GM21423 (cell line): ENCODE measurements at regions not wholly inside any gene's neighbourhood (a gene's known extent, or its start where the extent isn't known, plus 50 kb on each side); places are given as distances from the start of the nearest gene placed in this dataset.
"Not testable (repeated sequence)": the region's sequence is repeated elsewhere in the genome, so short reads cannot be mapped to it uniquely, and the experiment has no call there.

ENCODE experiments used
- ATAC-seq: cut with Tn5 transposase; IDR thresholded peaks from one replicate; pipeline ENCODE4 v1.9.1; 2021; ENCODE audit warnings: mild to moderate bottlenecking, moderate library complexity; ENCODE audit not compliant: unreplicated experiment

GRCh38 chr17:33959098-33959497 lies 296.0 kb upstream of the CCL2 start:
- not testable (repeated sequence) for ATAC-seq

DNA sequence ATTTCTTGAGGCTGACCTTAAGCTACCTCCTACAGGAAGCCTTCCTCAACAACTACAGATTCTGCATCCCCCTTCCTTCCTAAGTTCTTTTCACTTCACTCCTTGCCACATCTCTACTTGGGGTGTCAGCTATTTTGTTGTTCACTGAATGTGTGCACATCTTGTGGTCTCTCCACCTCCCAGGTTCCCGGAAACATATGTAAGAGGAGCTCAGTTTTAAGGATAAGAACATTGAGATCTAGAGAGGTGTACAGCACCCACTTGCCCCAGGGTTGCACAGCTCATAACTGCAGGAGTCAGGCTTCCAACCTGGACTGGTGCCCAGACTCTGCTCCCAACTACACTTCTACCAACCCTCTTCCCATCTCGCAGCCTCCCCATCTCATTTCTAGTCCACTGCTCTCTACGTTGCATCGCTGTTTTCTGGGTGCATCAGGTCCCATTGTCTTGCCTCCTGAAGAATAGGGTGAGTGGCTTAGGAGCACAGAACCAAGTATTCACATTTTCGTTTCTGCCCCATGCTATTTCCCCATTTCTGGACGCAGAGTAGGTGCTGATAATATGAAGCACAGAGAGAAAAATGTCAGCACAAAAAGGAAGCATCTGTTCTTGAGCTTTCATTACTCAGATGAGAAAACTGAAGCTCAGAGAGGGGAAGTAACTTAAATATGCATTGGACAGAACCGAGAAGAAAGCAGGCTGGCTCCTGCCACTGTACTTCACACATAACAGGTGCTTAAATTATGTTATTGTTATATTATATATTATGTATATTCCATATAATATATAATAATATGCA lies 292.0 kb upstream of the CCL2 start:
- no peak for ATAC-seq

- peak; percentile 71 for ATAC-seq
Measured at GRCh38 chr17:33964344-33964979, 290.6 kb upstream of the CCL2 start.

GRCh38 chr17:33966410-33967059 lies 288.6 kb upstream of the CCL2 start:
- no peak for ATAC-seq

- ATAC-seq = no peak
Measured at GRCh38 chr17:33967608-33968349, 287.3 kb upstream of the CCL2 start.

- ATAC-seq = peak; percentile 64
Measured at GRCh38 chr17:33968350-33969044, 286.6 kb upstream of the CCL2 start.

GRCh38 chr17:33970279-33970678 lies 284.8 kb upstream of the CCL2 start:
- no peak for ATAC-seq

GRCh38 chr17:33972763-33973162 lies 282.3 kb upstream of the CCL2 start:
- ATAC-seq = no peak

- no peak for ATAC-seq
Measured at GRCh38 chr17:33973491-33973890, 281.6 kb upstream of the CCL2 start.

GRCh38 chr17:33974276-33974675 lies 280.8 kb upstream of the CCL2 start:
- ATAC-seq = no peak

DNA sequence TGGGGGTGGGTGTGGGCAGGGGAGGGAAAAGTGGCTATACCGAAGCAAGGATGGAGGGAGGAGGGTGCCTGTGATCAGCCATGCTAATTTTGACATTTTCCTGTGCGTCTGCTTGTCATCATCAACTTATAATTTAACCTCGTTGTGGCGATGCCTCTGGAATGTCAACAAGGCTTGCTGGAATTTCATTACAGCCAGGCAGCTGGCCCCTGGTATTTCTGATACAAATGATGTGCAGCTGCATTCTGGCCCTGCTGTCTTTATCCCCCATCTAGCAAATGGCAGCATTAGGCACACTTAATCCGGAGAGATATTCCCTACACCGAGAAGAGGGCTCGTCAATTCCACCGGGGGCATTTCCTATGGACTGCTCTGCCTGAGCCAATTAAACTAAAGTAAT lies 278.3 kb upstream of the CCL2 start:
- ATAC-seq = no peak

DNA sequence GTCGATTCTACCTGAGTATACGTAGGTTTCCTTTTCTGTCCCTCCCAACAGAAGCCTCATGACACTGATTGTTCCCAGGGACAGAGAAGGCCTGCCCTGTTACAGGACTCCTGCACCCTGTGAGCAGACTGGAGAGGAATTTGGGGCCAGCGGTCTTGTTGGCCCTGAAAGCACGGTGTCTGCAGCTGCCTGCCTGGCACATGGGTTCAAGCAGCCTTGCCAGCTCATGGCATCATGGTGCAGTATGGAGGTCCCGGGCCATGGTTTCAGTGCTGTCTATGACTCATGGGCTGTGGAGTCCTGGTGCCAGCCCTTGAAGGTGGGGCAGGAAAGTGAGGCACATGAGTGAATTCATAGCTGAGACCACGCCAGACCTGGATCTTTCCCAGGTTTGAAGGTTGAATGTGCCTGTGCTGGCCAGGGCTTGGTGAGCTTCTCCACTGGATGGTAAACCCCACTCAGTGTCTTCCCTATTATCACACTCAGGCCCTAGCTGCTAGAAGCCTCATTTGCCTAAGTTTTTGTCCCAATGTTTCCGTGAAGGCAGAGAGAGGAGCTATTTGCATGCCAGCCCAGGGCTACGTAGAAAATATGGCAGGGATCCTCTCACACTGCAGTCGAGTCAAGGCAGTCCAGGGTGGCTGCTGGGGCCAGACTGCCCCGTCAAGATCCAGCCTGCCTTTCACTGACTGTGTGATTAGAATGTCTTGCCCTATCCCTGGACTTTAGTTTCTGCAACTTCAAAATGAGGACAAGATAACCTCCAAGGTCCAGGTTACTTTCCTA lies 277.2 kb upstream of the CCL2 start:
- no peak for ATAC-seq

DNA sequence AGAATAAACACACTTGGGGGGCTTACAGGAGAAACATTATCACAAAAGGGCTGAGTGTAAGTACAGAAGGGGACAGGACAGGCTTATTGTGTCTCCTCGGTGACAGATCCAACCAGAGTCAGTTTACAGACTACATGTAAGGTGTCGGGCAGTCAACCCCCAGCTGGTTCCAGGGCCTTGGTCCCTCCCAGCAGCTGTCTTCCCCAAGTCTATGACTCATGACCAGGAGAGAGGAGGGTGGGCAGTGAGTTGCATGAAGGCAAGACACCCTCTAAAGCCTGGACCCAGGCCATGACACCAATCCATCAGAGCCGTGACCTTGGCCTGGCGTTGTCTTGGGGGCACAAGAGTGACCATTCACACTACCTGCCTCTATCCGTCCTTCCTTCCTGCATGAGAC lies 276.2 kb upstream of the CCL2 start:
- no peak for ATAC-seq

DNA sequence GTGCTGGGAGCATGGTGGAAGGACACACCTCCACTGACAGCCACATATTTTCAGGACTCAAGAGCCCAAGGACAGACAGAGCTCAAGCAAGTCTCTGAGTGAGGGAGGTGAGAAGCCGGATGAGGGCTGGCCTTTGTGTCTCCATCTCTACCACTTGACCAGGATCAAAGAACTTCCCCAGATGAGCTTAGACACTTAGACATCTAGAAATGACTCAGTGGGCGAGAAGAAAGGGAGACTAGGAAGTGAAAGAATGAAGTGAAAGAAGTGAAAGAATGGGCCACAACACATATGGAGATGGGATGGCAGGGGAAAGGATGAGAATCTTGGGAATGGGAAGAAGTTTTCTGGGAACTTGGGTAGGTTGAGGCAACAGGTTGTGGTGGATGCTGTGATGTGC lies 274.9 kb upstream of the CCL2 start:
- no peak for ATAC-seq

DNA sequence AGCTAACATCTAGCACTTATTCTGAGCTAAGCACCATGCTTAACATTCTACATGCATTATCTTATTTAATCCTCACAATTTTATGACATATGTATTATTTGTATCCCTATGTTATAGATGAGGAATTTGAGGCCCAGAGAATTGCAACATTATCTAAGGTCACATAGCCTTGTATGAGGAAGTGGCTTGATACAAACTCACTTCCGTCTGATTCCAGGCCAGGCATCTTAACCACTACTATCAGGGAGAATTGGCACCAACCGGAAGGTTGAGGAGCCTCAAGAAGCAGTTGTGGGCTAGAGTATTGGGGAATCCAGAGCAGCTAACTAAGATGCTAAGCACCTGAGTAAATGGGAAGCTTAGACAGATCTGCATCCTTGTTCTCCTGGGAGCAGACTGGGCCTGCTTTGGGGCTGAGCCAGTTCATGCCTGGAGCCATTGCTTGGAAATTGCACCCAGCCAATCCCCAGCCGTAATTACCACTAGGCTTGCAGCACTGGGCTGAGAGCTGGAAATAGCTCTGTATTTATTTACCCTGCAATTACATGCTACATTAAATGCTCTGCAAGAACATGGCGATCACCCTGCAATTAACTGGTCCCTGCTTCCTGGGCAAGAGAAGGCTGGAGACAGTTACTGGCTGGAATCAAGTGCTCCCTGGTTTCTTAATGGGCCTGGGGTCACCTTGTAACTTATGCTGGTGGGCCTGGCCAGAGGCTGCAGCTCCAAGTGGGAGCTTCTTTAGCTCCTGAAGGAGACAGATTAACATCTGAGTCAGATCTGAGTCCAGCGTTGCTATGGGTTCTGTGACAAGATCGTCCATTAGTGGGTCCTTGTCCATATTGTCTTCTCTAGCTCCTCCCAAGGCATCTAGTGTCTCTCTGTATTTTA lies 273.1 kb upstream of the CCL2 start:
- no peak for ATAC-seq

- ATAC-seq = no peak
Measured at GRCh38 chr17:33982909-33983308, 272.2 kb upstream of the CCL2 start.

GRCh38 chr17:33983824-33984574 lies 271.1 kb upstream of the CCL2 start:
- ATAC-seq = no peak

DNA sequence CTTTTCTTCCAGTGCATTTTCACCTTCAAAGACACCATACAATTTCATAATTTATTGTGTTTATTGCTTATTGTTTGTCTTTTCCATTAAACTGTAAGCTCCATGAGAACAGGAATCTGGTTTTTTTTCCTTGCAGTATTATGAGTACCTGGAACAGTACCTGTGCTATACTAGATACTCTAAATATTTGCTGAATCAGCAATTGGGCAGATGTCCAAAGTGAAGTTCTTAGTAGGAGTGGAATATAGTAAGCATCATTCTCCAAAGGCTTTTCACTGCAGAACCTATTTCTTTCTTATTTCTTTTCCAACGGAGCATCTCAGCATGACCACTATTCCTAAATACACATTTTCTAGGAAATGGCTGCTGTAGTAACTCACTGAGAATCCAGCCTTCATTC lies 269.0 kb upstream of the CCL2 start:
- no peak for ATAC-seq
